Fibroblast of skin of right biceps (primary cell): ENCODE measurements at regions not wholly inside any gene's neighbourhood (a gene's known extent, or its start where the extent isn't known, plus 50 kb on each side); places are given as distances from the start of the nearest gene placed in this dataset.
"Not testable (repeated sequence)": the region's sequence is repeated elsewhere in the genome, so short reads cannot be mapped to it uniquely, and the experiment has no call there.

Experiments
- DNase-seq: peaks from one replicate; pipeline ENCODE4 v3.0.0-alpha.2; 2013

GRCh38 chr3:106272302-106272701 lies 403.5 kb upstream of the CBLB start:
- DNase-seq = no peak

- DNase-seq = no peak
Measured at GRCh38 chr3:106275592-106275991, 406.8 kb upstream of the CBLB start.

- DNase-seq = no peak
Measured at GRCh38 chr3:106276151-106276550, 407.3 kb upstream of the CBLB start.

GRCh38 chr3:106276755-106277612 lies 408.2 kb upstream of the CBLB start:
- DNase-seq = no peak

- DNase-seq = no peak
Measured at GRCh38 chr3:106277731-106278130, 408.9 kb upstream of the CBLB start.

GRCh38 chr3:106281221-106281620 lies 412.4 kb upstream of the CBLB start:
- DNase-seq = peak; percentile 47

- DNase-seq = no peak
Measured at GRCh38 chr3:106282943-106283342, 414.1 kb upstream of the CBLB start.

- peak; percentile 39 for DNase-seq
Measured at GRCh38 chr3:106288781-106289180, 420.0 kb upstream of the CBLB start.

GRCh38 chr3:106290304-106290997 lies 421.6 kb upstream of the CBLB start:
- no peak for DNase-seq

- DNase-seq = no peak
Measured at GRCh38 chr3:106293161-106293560, 424.3 kb upstream of the CBLB start.

GRCh38 chr3:106294121-106294520 lies 425.3 kb upstream of the CBLB start:
- DNase-seq = no peak

GRCh38 chr3:106296062-106296461 lies 427.2 kb upstream of the CBLB start:
- DNase-seq = no peak

GRCh38 chr3:106299300-106300098 lies 430.7 kb upstream of the CBLB start:
- peak; percentile 49 for DNase-seq

GRCh38 chr3:106302451-106303221 lies 433.8 kb upstream of the CBLB start:
- no peak for DNase-seq

GRCh38 chr3:106303766-106304165 lies 435.0 kb upstream of the CBLB start:
- no peak for DNase-seq

- DNase-seq = peak; percentile 23
Measured at GRCh38 chr3:106305127-106305526, 436.3 kb upstream of the CBLB start.

GRCh38 chr3:106305882-106306435 lies 437.1 kb upstream of the CBLB start:
- DNase-seq = peak; percentile 71

- no peak for DNase-seq
Measured at GRCh38 chr3:106309274-106309673, 440.5 kb upstream of the CBLB start.

GRCh38 chr3:106309798-106310197 lies 441.0 kb upstream of the CBLB start:
- not testable (repeated sequence) for DNase-seq

GRCh38 chr3:106317141-106318055 lies 448.6 kb upstream of the CBLB start:
- DNase-seq = no peak

GRCh38 chr3:106321438-106321837 lies 452.6 kb upstream of the CBLB start:
- not testable (repeated sequence) for DNase-seq
